ENCODE measurements at regions not wholly inside any gene's neighbourhood (a gene's known extent, or its start where the extent isn't known, plus 50 kb on each side); places are given as distances from the start of the nearest gene placed in this dataset.
"Not testable (repeated sequence)": the region's sequence is repeated elsewhere in the genome, so short reads cannot be mapped to it uniquely, and the experiment has no call there.

DNA sequence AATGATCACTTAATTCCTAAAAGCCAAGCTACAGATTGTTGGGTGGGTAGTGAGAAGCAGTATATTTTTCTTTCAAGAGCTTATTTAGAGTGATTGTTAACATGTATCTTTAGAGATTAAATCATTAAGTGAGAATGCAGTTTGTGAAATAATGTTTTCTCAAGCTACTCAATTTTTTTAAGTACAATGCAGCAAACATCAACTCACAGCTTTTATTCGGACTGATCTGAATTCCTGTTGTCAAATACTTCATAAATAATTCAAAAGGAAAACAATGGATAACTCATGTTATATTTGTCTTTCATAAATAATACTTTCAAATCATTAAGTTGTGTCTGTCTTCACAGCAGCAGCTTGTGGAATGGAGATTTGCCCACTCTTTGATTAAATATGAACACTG is 271.1 kb upstream of the DEPDC1 start:
- no peak for DNase-seq
- no peaks in the 10 kb centered on the region for H3K36me3 Mint-ChIP-seq (ENCODE audit: low read depth)
- no peak overlapping the region for H3K4me3 Mint-ChIP-seq
- no peak for ATAC-seq
- H3K27ac Mint-ChIP-seq = no peak overlapping the region
- no peaks in the 10 kb centered on the region for H3K4me1 Mint-ChIP-seq (ENCODE audit: low read depth)
- intact Hi-C loops (cut with micrococcal nuclease) = no loop called here
- peaks cover 10% of the 10 kb centered on the region for H3K9me3 Mint-ChIP-seq
- TF ChIP-seq, protein P1, sequence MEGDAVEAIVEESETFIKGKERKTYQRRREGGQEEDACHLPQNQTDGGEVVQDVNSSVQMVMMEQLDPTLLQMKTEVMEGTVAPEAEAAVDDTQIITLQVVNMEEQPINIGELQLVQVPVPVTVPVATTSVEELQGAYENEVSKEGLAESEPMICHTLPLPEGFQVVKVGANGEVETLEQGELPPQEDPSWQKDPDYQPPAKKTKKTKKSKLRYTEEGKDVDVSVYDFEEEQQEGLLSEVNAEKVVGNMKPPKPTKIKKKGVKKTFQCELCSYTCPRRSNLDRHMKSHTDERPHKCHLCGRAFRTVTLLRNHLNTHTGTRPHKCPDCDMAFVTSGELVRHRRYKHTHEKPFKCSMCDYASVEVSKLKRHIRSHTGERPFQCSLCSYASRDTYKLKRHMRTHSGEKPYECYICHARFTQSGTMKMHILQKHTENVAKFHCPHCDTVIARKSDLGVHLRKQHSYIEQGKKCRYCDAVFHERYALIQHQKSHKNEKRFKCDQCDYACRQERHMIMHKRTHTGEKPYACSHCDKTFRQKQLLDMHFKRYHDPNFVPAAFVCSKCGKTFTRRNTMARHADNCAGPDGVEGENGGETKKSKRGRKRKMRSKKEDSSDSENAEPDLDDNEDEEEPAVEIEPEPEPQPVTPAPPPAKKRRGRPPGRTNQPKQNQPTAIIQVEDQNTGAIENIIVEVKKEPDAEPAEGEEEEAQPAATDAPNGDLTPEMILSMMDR (IDR thresholded peaks at IDR 0.05) = no peak
- H3K27me3 Mint-ChIP-seq = no peaks in the 10 kb centered on the region
- POLR2A ChIA-PET = no interaction called here
- CTCF ChIA-PET = no interaction called here

- DNase-seq = no peak
- POLR2A ChIA-PET = no interaction called here
- no peaks in the 10 kb centered on the region for H3K36me3 Mint-ChIP-seq (ENCODE audit: low read depth)
Measured at GRCh38 chr1:68770817-68771216, 273.9 kb upstream of the DEPDC1 start.

DNA sequence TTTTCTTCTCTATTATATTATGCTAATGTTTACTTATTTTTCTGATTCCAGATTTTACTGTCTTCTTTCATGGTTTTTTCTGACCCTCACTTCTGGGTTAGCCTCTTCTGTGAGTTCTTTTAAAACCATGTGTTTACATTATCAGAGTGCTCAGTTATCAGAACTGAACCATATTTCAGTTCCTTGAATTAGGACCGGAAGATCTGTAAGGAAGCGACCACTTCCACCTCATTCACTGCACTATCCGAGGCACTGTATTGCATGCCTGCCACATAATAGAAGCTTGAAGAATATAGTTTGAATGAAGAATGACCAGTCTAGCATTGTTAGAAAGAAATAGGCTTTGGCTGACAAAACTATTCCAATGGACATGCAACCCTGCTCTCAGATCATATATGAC is 281.0 kb upstream of the DEPDC1 start:
- Mint-ChIP-seq H3K36me3 (ENCODE audit: low read depth) (no peaks in the 10 kb centered on the region), H3K4me3 (no peak overlapping the region), H3K4me1 (ENCODE audit: low read depth) (no peaks in the 10 kb centered on the region), H3K27me3 (no peaks in the 10 kb centered on the region), H3K27ac (no peak overlapping the region), H3K9me3 (peaks cover 12% of the 10 kb centered on the region)
- CTCF ChIA-PET = no interaction called here
- TF ChIP-seq, protein P1 (IDR thresholded peaks at IDR 0.05) = no peak
- POLR2A ChIA-PET = interaction anchor here (0.8 kb wide), 1 partner anchor 13 kb away, joined by 3 read pairs; no protein-coding TSS in a partner anchor
- no peak for ATAC-seq
- no peak for DNase-seq
- intact Hi-C loops (cut with micrococcal nuclease) = no loop called here

More at GRCh38 chr1:68770817-68771216, 273.9 kb upstream of the DEPDC1 start:
- TF ChIP-seq, protein P1 (IDR thresholded peaks at IDR 0.05) = no peak
- ATAC-seq = no peak
- Mint-ChIP-seq H3K9me3 (peaks cover 9% of the 10 kb centered on the region), H3K4me3 (no peak overlapping the region), H3K4me1 (ENCODE audit: low read depth) (no peaks in the 10 kb centered on the region), H3K27me3 (no peaks in the 10 kb centered on the region), H3K27ac (no peak overlapping the region)
- intact Hi-C loops (cut with micrococcal nuclease) = no loop called here
- CTCF ChIA-PET = no interaction called here

DNA sequence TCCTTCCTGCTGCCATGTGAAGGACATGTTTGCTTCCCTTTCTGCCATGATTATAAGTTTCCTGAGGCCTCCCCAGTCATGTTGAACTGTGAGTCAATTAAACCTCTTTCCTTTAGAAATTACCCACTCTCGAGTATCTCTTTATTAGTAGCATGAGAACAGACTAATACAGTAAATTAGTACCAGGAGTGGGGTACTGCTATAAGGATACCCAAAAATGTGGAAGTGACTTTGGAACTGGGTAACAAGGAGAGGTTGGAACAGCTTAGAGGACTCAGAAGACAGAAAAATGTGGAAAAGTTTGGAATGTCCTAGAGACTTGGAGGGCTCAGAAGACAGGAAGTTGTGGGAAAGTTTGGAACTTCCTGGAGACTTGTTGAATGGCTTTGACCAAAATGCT is 283.0 kb upstream of the DEPDC1 start:
- H3K4me3 Mint-ChIP-seq; H3K27ac Mint-ChIP-seq; H3K36me3 Mint-ChIP-seq (ENCODE audit: low read depth); POLR2A ChIA-PET; CTCF ChIA-PET; ATAC-seq; intact Hi-C loops (cut with micrococcal nuclease); DNase-seq; H3K27me3 Mint-ChIP-seq; H3K9me3 Mint-ChIP-seq; H3K4me1 Mint-ChIP-seq (ENCODE audit: low read depth): not testable (repeated sequence)

GRCh38 chr1:68780919-68781318 is 284.0 kb upstream of the DEPDC1 start:
- peaks cover 9% of the 10 kb centered on the region for H3K9me3 Mint-ChIP-seq
- H3K4me3 Mint-ChIP-seq = no peak overlapping the region
- no peak overlapping the region for H3K27ac Mint-ChIP-seq
- TF ChIP-seq, protein P1 (IDR thresholded peaks at IDR 0.05) = no peak
- H3K27me3 Mint-ChIP-seq = no peaks in the 10 kb centered on the region
- ChIA-PET POLR2A (no interaction called here), CTCF (interaction anchor here (0.6 kb wide), 1 partner anchor 1640 kb away, joined by 3 read pairs; no protein-coding TSS in a partner anchor)
- intact Hi-C loops (cut with micrococcal nuclease) = no loop called here
- no peaks in the 10 kb centered on the region for H3K36me3 Mint-ChIP-seq (ENCODE audit: low read depth)
- no peaks in the 10 kb centered on the region for H3K4me1 Mint-ChIP-seq (ENCODE audit: low read depth)
- ATAC-seq (no peak), DNase-seq (no peak)

DNA sequence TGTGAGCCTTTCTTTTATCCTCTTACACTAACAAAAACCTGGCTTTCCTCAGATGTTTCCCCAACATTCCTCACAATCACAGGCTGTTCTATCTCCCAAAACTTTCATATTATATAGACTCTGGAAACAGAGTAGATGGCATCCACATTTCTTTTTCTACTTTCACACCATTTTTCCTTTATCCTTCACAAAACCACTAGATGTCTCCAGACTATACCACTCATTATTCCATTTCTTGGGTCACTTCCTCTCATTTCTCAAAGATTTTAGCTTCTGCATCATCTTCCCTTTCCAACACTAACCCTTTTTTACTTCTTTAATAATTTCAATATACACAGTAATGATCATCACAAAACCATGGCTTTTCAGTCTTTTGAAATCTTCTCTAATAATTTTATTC is 286.0 kb upstream of the DEPDC1 start:
- Mint-ChIP-seq H3K27me3 (no peaks in the 10 kb centered on the region), H3K9me3 (peaks cover 9% of the 10 kb centered on the region), H3K36me3 (ENCODE audit: low read depth) (no peaks in the 10 kb centered on the region), H3K4me1 (ENCODE audit: low read depth) (no peaks in the 10 kb centered on the region), H3K27ac (no peak overlapping the region), H3K4me3 (no peak overlapping the region)
- POLR2A ChIA-PET = no interaction called here
- no peak for ATAC-seq
- CTCF ChIA-PET = no interaction called here
- intact Hi-C loops (cut with micrococcal nuclease) = no loop called here
- TF ChIP-seq, protein P1 (IDR thresholded peaks at IDR 0.05) = no peak
- no peak for DNase-seq
